OCI-LY7 (cell line): ENCODE measurements at regions not wholly inside any gene's neighbourhood (a gene's known extent, or its start where the extent isn't known, plus 50 kb on each side); places are given as distances from the start of the nearest gene placed in this dataset.

Experiments used
- CTCF ChIP-seq: fragments of 200-600 bp; sonication (generic); conservative IDR thresholded peaks from 2 replicates; pipeline ENCODE4 v1.5.1; 2014; ENCODE audit warnings: mild to moderate bottlenecking, antibody characterized with exemption, low read length, moderate library complexity, mixed read lengths
- EZH2phosphoT487 ChIP-seq: fragments of 200-600 bp; sonication (generic); IDR thresholded peaks from 2 replicates; pipeline ENCODE4 v1.6.1; 2018; ENCODE audit warnings: low read depth, borderline replicate concordance, mild to moderate bottlenecking, mixed run types, antibody characterized with exemption, low read length, moderate library complexity, mixed read lengths

GRCh38 chr13:89361909-89362308 is 1690.7 kb downstream of the SLITRK5 start:
- TF ChIP-seq CTCF (0 out of 2 replicates have a peak, but pooled peaks have one; percentile 32), EZH2phosphoT487 (no peak)
